Inflammatory macrophage (primary cell): ENCODE measurements at regions not wholly inside any gene's neighbourhood (a gene's known extent, or its start where the extent isn't known, plus 50 kb on each side); places are given as distances from the start of the nearest gene placed in this dataset.
"Not testable (repeated sequence)": the region's sequence is repeated elsewhere in the genome, so short reads cannot be mapped to it uniquely, and the experiment has no call there.

Source experiments
- DNase-seq, 2 donors: peaks; one replicate each; pipeline ENCODE4 v3.0.0-alpha.2; 2020 to 2022

DNA sequence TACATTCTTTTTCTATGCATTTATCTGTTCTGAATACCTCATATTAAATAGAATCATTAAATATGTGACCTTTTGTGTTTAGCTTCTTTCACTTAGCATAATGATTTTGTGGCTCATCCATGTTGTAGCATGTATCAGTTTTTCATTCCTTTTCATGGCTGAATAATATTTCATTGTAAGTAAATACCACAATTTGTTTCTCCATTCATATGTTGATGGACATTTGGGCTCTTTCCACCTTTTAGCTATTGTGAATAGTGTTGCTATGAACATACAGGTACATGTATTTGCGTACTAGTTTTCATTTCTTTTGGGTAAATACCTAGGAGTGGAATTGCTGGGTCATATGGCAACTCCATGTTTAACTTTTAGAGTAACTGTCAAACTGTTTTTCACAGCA lies 85.1 kb downstream of the GNL3L start:
- no peak for DNase-seq

DNA sequence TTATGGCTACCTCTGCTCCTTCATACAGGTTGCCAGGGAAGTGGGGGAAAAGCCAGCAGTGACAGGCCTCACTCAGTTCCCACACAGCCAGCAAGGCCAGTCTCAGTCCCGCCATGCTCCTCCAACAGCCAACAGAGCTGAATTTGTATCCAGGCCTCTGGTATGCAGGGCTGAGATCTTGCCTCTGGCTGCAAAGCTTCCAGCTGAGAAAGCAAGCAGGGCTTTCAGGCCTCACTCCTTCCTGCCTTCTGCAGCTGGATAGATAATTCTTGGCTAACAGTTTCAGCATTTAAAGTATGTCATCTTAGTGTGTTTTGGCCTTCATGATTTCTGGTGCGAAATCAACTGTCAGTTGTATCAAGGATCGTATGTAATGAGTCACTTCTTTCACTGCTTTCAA lies 103.6 kb downstream of the GNL3L start:
- no peak for DNase-seq

DNA sequence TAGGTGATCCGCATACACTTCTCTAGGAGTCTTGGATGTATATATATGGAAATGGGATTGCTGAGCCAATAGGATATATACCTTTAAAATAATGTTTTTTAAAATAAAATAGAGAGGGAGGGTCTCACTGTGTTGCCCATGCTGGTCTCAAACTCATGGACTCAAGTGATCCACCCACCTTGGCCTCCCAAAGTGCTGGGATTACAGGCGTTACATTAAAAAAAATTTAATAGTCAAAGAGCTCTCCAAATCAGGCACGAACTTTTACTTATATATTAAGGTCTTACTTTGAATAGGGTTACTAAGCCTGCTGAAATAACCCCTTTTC lies 109.0 kb downstream of the GNL3L start:
- no peak for DNase-seq

DNA sequence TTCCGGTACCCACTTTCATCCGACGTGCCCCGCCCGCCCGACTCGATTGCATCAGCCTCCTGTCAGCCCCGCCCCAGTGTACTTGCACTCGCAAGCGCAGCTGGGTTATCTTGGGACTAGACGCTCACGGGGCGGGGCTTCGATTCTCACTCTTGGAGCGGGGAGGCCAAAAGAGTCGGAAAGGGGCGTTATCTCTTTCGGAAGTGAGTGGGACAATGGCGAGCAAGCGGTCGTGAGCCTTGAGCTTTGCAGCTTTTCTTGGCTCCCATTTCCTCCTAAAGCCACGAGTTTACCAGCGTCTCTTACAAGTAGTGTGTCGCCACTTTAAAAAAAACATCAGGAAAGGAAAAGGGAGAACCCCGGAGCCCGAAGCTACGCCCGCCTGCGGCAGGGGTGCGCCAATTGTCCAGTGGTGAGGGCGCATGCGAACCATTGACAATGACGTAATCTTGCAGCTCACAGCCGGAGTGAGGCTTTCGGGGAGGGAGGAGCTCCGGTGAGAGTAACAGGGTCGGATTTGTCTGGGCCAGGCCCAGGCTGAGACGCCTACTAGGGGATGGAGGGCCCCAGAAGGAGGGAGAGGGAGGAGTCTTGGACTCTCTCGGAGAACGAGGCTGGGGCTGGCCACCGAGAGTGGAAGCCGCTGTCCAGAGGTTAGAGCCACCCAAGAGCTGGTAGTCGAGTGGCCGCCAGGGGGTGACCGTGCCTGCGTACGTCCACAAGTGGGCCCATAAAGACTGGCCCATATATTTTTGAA lies 109.5 kb downstream of the GNL3L start:
- peak; percentile 93 for DNase-seq

DNA sequence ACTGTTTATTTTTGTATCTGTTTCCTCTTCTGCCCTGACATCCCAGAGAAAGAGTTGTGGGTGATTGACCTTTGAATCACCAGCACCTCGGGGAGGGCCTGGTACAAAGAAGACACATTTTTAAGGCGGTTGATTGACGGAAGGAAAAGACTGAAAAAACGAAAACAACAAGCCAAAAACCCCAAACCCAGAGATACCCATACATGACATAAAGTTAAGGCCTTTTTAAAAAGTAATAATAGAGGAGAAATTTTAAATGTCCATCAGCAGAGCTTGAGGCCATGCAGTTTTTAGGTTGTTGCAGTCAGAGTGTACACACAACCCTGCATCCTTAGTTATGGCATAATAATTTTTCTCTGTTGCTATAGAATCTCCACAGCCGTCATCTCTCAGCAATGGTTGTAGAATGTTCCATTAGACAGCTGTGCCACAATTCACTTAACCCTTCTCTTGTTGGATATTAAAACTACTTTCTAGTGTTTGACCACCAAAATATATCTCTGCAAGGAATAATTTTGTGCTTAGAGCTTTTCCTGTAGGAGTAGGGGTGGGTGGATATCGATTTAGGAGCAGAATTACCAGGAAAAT lies 110.2 kb downstream of the GNL3L start:
- no peak for DNase-seq

DNA sequence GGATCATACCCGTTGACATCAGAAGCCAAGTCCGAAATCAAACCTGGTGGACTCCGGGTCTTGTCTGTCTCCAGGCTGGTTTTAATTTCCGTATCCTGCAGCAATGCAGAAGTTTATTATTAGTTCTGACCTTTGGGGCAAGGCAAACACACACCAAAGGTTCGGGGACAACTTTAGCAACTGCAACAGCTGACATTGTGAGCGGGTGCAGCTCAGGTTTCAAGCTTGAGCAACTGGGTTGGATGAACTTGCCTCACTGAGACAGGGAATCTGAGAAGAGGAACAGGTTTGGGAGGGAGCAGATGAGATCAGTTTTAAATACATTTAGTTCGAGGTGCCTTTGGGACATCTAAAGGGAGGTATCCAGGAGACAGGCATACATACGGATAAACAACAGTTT lies 110.7 kb downstream of the GNL3L start:
- DNase-seq = peak in 1 of 2 donors; percentile 5

DNA sequence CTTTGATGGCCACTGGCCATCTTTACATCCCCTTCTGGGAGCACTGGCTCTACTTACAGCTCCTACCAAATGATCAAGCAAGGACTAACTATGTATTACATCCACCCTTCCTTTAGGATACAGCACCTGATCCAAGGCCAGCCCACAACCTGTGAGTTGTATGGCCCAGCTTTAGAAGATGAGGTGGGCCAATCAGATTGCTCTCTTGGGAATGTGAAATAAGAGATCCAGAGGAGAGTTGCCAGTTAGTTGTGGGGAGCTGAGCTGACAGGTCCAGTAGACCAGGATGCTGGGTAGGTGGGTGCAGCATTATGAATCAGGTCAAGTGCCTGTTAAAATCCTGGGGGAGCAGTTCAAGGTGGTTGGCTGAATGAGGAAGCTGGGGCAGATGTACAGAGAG lies 111.5 kb downstream of the GNL3L start:
- DNase-seq = no peak

DNA sequence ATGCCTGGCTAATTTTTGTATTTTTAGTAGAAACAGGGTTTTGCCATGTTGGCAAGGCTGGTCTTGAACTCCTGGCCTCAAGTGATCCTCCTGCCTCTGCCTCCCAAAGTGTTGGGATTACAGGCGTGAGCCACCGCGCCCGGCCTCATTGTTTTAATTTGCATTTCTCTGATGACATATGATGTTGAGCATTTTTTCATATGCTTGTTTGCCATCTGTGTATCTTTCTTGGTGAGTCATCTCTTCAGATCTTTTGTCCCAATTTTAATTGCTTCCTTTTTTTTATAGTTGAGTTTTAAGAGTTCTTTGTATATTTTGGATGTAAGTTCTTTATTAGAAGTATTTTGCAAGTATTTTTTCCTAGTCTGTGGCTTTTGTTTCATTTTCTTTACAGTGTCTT lies 117.6 kb downstream of the GNL3L start:
- not testable (repeated sequence) for DNase-seq

DNA sequence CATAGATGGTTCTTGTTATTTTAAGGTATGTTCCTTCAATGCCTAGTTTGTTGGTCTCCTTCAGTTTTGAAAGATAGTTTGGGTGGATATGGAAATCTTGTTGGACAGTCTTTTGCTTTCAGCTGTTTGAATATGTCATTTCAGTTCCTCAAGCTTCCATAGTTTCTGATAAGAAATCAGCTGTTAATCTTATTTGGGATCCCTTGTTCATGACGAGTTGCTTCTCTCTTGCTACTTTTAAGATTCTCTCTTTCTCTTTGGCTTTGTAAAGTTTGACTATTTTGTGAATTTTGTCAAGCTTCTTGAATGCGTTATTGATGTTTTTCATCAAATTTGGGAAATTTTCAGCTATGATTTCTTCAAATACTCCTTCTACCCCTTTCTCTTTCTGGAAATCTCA lies 129.5 kb downstream of the GNL3L start:
- DNase-seq = no peak

DNA sequence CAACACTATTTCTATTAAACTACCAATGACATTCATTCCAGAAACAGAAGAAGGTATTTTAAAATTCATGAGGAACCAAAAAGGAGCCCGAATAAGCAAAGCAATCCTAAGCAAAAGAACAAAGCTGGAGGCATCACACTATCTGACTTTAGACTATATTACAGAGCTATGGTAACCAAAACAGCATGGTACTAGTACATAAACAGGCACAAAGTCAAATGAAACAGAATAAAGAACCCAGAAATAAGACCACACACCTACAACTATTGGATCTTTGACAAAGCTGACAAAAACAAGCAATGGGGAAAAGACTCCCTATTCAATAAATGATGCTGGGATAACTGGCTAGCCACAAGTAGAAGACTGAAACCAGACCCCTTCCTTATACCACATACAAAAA lies 122.3 kb downstream of the ITIH6 start:
- DNase-seq = no peak

DNA sequence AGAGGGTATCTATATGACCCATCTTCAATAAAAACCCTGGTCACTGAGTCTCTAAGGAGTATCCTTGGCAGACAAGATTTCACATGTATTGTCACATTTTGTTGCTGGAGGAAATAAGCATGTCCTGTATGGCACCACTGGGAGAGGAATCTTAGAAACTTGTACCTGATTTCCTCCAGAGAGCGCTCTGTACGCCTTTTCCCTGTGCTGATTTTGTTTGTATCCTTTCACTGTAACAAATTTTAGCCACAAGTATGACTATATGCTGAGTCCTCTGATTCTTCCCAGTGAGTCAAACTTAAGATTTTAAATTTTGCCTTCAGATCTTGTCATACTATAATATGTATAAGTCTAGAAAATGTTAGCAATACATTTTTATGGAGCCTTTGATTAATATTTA lies 102.8 kb downstream of the ITIH6 start:
- no peak for DNase-seq

DNA sequence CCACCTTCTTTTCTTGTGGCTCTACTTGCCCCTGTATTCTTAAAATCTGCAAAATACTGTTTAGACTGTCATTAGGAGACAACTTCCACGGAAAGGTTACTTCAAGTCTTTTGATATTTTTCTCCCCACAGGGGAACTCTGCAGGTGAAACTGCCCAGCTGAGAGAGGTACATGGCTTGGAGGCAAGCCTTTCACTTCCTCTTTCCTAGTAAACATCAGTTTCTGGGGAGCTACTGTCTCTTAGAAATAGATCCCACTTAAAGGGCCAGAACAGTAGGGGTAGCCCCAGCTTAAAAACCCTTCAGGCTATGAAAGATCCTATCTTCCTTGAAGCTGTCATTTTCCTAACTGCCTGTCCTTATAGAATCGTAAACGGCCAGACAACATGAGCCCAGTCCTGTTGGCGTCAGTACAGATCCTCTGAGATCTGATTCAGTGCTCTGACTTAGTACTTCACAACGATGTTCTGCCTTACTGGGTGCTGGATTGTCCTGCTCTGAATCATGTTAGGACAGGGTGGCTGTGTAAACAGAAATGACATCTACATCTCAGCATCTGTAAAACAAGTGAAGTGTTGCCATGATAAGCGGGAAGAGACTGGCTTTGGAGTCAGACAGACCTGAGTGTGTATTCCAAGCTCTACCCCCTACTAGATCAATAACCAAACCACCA lies 102.1 kb downstream of the ITIH6 start:
- DNase-seq = no peak
